GM18870 (cell line): ENCODE measurements at regions not wholly inside any gene's neighbourhood (a gene's known extent, or its start where the extent isn't known, plus 50 kb on each side); places are given as distances from the start of the nearest gene placed in this dataset.
"Not testable (repeated sequence)": the region's sequence is repeated elsewhere in the genome, so short reads cannot be mapped to it uniquely, and the experiment has no call there.

Source experiments
- ATAC-seq: cut with Tn5 transposase; IDR thresholded peaks from one replicate; pipeline ENCODE4 v1.9.1; 2021; ENCODE audit warnings: moderate library complexity; ENCODE audit not compliant: unreplicated experiment

GRCh38 chr6:82783587-82784236 lies 281.9 kb downstream of the UBE3D start:
- ATAC-seq = no peak

DNA sequence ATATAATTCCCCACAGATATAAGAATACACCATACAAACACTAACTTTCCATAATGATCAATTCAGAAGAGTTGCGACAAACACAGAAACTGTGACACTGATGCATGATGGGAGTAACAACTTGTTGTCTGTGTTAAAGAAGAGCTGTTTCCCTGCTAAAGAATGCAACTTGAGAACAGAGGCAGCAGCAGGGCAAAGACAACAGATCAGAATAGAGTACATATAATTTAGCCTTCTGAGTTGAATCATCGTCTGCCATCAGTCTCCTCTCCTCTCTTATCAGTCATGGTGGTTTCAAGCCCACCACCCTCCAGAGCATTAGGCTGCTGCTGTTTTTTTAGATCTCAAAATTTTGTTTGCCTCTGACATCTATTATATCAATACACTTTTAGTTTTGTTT lies 280.4 kb downstream of the UBE3D start:
- ATAC-seq = no peak

GRCh38 chr6:82786248-82786647 lies 279.4 kb downstream of the UBE3D start:
- no peak for ATAC-seq

GRCh38 chr6:82795940-82796339 lies 269.7 kb downstream of the UBE3D start:
- ATAC-seq = no peak

DNA sequence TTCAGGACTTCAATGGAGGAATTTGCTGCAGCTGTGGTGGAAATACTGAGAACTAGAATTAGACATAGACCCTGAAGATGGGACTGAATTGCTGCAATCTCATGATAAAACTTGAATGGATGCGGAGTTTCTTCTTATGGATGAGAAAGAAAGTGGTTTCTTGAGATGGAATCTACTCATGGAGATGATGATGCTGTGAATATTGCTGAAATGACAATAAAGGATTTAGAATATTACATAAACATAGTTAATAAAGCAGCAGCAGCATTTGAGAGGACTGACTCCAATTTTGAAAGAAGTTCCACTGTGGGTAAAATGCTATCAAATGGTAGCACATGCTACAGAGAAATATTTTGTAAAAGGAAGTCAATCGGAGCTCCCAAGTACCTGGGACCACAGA lies 264.6 kb downstream of the UBE3D start:
- ATAC-seq = no peak

DNA sequence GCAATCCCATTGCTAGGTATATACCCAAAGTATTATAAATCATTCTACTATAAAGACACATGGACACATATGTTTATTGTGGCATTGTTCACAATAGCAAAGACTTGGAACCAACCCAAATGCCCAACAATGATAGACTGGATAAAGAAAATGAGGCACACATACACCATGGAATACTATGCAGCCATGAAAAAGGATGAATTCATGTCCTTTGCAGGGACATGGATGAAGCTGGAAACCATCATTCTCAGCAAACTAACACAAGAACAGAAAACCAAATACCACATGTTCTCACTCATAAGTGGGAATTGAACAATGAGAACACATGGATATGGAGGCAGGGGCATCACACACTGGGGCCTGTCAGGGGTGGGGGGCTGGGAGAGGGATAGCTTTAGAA lies 249.4 kb downstream of the UBE3D start:
- ATAC-seq = not testable (repeated sequence)

- no peak for ATAC-seq
Measured at GRCh38 chr6:82818727-82819126, 246.9 kb downstream of the UBE3D start.

DNA sequence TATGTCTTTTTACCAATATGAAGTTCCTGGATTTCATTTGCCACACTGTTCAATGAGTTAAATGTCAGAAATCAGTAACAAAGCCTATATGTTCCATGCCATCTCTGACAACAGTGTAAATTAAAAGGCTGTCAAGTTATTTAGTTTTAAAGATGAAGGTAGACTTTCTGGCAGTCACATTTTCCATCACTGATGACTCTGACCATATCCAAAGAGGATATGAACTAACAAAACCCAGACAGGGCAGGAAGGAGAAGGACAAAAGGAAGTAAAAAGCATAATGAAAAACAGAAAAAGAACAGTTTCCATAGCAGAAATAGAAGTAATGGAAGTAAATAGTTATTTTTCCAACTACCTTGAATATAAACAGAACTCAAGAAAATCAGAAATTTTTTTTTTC lies 242.3 kb downstream of the UBE3D start:
- ATAC-seq = no peak

DNA sequence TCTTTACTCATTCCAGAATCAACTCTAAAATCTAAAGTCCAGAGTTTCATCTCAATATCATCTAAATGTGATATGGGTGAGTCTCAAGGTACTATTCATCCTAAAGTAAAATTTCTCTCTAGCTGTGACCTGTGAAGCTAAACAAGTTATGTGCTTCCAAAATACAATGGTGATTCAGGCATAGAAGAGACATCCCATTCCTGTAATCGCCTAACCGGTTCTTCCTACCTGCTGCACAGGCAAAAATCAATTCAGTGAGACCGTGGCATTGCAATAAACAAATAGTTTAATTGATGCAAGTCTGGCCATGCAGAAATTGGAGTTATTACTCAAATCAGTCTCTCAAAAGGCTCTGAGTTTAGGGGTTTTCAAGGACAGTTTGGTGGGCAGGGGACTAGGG lies 232.8 kb downstream of the UBE3D start:
- no peak for ATAC-seq

GRCh38 chr6:82833481-82833880 lies 232.2 kb downstream of the UBE3D start:
- ATAC-seq = no peak

DNA sequence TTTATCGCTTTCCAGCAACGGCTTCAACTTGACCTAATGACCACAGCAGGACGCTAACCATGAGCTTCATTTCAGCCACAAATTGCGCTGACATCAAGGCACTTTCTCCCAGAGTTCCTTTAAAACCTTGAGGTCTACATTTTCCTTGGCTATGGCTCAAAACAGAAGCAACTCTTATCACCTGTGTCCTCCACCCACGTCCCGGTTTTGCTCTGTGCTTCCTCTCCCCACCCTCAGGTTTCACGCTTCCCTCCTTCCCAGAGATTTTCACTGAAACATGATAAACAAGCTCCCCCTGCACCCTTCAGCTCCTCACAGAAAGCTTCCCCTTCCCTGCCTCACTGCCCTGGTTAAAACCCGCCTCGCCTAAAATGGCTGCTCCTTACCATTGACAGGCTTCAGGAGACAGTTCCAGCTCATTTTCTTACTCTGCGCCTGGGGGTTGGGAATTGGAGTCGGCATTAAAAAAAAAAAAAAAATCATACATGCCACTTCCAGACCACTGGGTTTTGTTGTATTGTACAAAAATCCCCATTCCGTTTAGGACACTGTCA lies 229.5 kb downstream of the UBE3D start:
- no peak for ATAC-seq

GRCh38 chr6:82840571-82840970 lies 225.1 kb downstream of the UBE3D start:
- no peak for ATAC-seq

GRCh38 chr6:82841309-82841708 lies 224.3 kb downstream of the UBE3D start:
- ATAC-seq = no peak
